GM19023 (cell line): ENCODE measurements at regions not wholly inside any gene's neighbourhood (a gene's known extent, or its start where the extent isn't known, plus 50 kb on each side); places are given as distances from the start of the nearest gene placed in this dataset.

Source experiments
- ATAC-seq: cut with Tn5 transposase; IDR thresholded peaks from one replicate; pipeline ENCODE4 v1.9.1; 2021; ENCODE audit warnings: mild to moderate bottlenecking, moderate library complexity; ENCODE audit not compliant: unreplicated experiment

- no peak for ATAC-seq
These were observed 905.4 kb downstream of the ROBO2 start for GRCh38 chr3:77945320-77945719.

- no peak for ATAC-seq
These were observed 907.8 kb downstream of the ROBO2 start for GRCh38 chr3:77947671-77948070.

- ATAC-seq, result no peak
These were observed 927.7 kb downstream of the ROBO2 start for GRCh38 chr3:77967621-77968020.

DNA sequence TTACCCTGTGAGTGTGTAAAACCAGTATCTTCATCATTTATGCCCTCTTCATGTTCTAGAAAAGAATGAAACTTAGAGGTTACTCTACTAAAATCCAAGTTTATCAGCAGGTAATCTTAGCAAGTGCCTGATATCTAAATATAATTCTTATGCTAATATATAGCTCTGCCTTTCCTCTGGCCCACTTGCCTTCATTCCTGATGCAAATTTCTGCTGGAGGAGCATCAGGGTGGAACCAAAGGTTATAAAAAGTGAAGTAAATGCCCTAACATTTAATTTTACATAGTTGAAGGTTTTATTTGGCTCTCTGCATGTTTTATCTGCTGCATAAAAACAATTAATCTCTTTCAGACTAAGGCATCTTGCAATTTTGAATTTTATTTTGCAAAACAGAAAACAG, 936.2 kb downstream of the ROBO2 start:
- no peak for ATAC-seq

- no peak for ATAC-seq
These were observed 963.2 kb downstream of the ROBO2 start for GRCh38 chr3:78003090-78003489.

- no peak for ATAC-seq
These were observed 964.7 kb downstream of the ROBO2 start for GRCh38 chr3:78004571-78004970.

DNA sequence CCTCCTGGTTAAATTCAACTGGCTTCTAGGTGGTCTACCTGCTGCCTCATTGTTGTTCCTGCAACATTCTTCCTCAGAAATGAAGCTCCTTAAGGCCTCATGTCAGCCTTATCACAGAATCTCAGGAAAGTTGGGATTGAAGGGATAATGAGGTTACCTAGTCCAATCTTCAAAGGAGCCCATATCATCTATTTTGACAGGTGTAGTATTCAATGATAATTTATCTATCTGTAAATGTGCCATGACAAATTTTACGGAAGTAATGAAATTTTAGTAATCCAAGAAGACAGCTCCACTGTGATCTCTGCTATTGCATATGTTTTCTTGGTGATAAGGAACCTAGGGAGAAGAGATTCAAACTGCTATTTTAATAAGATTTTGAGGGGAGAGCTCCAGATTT, 973.8 kb downstream of the ROBO2 start:
- no peak for ATAC-seq

- ATAC-seq, result no peak
These were observed 976.0 kb downstream of the ROBO2 start for GRCh38 chr3:78015856-78016255.

- no peak for ATAC-seq
These were observed 981.8 kb downstream of the ROBO2 start for GRCh38 chr3:78021710-78022109.

GRCh38 chr3:78022232-78022631, 982.3 kb downstream of the ROBO2 start:
- ATAC-seq, result no peak

- ATAC-seq, result no peak
These were observed 983.4 kb downstream of the ROBO2 start for GRCh38 chr3:78023257-78023656.

DNA sequence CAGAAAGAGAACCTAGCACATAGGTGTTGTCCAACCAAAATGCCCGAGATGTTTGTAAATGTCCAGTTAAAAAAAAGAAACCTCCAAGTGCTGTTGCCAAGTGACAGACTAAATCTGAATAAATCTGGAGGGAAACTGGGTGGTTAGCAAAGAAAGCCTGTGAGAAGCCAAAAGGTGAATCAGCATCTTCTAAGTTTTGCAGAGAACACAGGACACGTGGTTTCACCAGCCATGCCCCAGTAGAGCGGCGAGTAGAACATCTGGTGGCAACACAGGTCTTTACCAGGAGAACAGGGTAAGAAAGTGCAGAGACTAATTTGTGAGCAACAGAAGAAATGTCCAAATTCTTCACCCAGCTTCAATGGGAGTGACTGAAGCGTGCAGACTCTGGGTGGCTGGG, 986.0 kb downstream of the ROBO2 start:
- ATAC-seq, result no peak

DNA sequence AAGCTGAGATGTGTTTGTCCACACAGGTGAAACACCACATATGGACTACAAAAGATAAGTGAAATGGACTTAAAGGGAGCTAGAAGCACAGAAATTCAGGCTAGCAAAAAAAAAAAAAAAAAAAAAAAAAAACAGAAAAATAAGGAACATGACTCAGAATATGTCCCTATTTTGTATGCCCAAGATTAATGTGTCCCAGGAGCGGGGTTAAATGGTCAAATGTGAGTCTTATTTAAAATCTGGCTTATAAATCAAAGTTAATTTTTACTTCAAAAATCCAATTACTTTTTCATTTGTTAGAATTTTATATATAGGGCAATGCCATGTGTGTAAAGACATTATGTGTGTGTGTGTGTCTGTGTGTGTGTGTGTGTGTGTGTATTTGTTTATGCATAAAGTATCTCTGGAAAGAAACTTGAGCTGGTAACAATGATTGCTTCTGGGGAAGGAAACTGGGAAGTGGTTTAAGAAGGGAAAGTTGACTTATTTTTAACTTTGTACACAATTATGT, 986.5 kb downstream of the ROBO2 start:
- ATAC-seq, result no peak

DNA sequence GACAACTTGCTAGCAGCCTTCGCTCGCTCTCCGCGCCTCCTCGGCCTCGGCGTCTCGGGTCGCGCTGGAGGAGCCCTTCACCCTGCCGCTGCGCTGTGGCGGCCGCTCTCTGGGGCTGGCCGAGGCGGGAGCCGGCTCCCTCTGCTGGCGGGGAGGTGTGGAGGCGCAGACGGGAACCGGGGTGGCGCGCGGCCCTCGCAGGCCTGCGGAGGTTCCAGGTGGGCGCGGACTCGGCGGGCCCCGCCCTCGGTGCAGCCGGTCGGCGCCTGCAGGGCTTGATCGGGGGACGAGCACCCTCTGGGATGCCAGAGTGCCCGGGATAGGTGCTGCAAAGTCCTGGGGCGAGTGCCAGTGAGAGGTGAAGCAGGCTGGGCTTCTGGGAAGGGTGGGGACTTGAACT, 989.9 kb downstream of the ROBO2 start:
- no peak for ATAC-seq

DNA sequence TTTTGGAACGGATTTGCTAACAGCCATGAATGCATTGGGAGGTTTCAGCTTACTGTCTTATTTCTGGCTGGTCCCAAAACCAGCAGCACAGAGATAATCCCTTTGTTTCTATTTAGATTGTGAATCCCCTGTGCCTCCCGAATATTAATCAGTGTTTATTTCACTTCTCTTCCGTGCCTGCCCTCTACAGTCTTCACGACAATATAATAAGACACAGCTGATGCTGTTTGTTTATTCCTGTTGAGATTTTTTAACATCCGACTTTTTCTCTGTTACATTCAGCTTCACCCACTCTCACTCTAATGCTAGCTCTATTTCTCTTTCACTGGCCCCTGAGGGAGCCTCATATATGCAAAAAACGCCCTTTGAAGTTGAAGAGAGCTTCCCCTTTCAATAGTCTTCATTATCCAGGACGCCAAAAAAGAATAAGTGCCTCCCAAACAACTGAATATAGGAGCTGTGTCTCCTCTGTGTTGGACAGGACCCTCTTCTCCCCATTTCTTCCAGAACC, 995.3 kb downstream of the ROBO2 start:
- ATAC-seq, result no peak

DNA sequence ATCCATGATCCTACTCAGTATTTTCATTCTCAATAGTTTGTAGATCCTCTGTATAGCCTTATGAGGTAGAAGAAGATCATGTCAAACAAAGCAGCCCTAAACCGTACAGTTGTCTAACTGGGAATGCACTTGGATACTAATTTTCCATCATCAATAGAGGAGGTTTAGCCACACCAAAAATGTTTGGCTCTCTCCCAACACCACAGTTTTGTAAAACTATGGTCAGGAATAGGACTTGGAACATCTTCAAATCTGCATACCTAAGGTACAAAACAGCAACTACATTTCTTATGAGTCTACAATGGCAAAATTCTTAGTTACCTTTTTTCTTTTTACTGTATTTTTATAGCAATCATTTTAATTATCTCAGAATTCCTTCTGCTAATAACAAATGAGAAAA, 1001.6 kb downstream of the ROBO2 start:
- no peak for ATAC-seq

- no peak for ATAC-seq
These were observed 1006.7 kb downstream of the ROBO2 start for GRCh38 chr3:78046566-78046965.

DNA sequence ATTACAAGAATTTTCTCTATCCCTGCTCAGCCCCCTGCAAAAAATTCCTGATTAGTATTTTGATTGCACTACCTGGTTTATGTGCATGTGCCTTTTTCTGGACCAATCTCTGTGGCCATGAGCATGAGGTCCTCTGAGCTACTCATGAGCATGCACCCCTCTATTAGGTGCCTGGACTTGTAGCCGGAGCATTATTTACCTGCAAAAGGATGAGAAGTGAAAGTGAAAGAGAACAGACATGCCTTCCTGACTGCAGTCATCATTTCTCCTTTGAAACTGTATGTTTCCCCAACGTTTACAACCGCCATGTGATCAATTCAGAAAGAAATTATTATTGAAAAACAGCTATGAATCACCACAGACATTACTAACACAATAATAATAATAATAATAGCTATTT, 1008.8 kb downstream of the ROBO2 start:
- no peak for ATAC-seq

- ATAC-seq, result no peak
These were observed 1009.6 kb downstream of the ROBO2 start for GRCh38 chr3:78049521-78049920.

GRCh38 chr3:78050276-78051065, 1010.6 kb downstream of the ROBO2 start:
- ATAC-seq, result no peak

DNA sequence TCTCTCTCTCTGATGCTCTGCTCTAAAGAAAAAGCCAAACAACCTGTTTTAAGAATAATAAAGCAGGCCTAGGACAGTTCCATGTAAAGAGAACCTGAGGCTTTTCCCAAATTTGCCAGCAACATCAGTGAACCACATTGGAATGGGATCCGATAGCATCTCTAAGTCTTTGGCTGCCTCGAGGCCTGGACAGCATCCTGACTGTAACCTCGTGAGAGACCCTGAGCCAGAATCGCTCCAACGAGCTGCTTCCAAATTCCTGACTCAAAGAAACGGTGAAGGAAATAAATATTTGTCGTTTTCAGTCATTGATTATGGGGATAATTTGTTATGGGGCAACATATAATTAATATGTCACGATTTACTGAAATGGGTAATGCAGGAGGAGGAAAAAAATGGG, 1012.8 kb downstream of the ROBO2 start:
- no peak for ATAC-seq

GRCh38 chr3:78066287-78066686, 1026.4 kb downstream of the ROBO2 start:
- ATAC-seq, result no peak

- no peak for ATAC-seq
These were observed 1030.3 kb downstream of the ROBO2 start for GRCh38 chr3:78070188-78070587.
